Neural crest cell (in vitro differentiated cells): ENCODE measurements at regions not wholly inside any gene's neighbourhood (a gene's known extent, or its start where the extent isn't known, plus 50 kb on each side); places are given as distances from the start of the nearest gene placed in this dataset.

Experiments
- DNase-seq: peaks from one replicate; pipeline ENCODE4 v3.0.0; 2021; ENCODE audit warnings: low read depth, mixed read lengths, low spot score
- H3K27ac Mint-ChIP-seq: one replicate; pipeline ENCODE4 v1.8.0; 2021; ENCODE audit warnings: mild to moderate bottlenecking, mixed read lengths; ENCODE audit not compliant: unreplicated experiment
- H3K27me3 Mint-ChIP-seq: 2 replicates; pipeline ENCODE4 v1.8.0; 2021; ENCODE audit warnings: low read depth, mild to moderate bottlenecking, mixed read lengths
- H3K36me3 Mint-ChIP-seq: 2 replicates; pipeline ENCODE4 v1.8.0; 2021; ENCODE audit warnings: low read depth, mild to moderate bottlenecking, mixed read lengths
- H3K4me1 Mint-ChIP-seq: 2 replicates; pipeline ENCODE4 v1.8.0; 2021; ENCODE audit warnings: mixed read lengths
- H3K4me3 Mint-ChIP-seq: one replicate; pipeline ENCODE4 v1.8.0; 2021; ENCODE audit warnings: mild to moderate bottlenecking, mixed read lengths
- H3K9me3 Mint-ChIP-seq: 2 replicates; pipeline ENCODE4 v1.8.0; 2021; ENCODE audit warnings: mixed read lengths
- TF ChIP-seq, protein P1 (sequence below): fragments of 200-600 bp; sonication (generic); conservative IDR thresholded peaks from 2 replicates; pipeline ENCODE4 v1.5.0; 2021; ENCODE audit warnings: antibody characterized with exemption, mild to moderate bottlenecking

GRCh38 chr10:124212702-124213101, 119.3 kb upstream of the CHST15 start:
- peaks cover 6% of the 10 kb centered on the region for H3K9me3 Mint-ChIP-seq
- H3K4me3 Mint-ChIP-seq = no peak overlapping the region
- no peak for DNase-seq
- TF ChIP-seq, protein P1, sequence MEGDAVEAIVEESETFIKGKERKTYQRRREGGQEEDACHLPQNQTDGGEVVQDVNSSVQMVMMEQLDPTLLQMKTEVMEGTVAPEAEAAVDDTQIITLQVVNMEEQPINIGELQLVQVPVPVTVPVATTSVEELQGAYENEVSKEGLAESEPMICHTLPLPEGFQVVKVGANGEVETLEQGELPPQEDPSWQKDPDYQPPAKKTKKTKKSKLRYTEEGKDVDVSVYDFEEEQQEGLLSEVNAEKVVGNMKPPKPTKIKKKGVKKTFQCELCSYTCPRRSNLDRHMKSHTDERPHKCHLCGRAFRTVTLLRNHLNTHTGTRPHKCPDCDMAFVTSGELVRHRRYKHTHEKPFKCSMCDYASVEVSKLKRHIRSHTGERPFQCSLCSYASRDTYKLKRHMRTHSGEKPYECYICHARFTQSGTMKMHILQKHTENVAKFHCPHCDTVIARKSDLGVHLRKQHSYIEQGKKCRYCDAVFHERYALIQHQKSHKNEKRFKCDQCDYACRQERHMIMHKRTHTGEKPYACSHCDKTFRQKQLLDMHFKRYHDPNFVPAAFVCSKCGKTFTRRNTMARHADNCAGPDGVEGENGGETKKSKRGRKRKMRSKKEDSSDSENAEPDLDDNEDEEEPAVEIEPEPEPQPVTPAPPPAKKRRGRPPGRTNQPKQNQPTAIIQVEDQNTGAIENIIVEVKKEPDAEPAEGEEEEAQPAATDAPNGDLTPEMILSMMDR = no peak
- no peaks in the 10 kb centered on the region for H3K36me3 Mint-ChIP-seq
- no peaks in the 10 kb centered on the region for H3K27me3 Mint-ChIP-seq
- no peaks in the 10 kb centered on the region for H3K4me1 Mint-ChIP-seq
- H3K27ac Mint-ChIP-seq = no peak overlapping the region

DNA sequence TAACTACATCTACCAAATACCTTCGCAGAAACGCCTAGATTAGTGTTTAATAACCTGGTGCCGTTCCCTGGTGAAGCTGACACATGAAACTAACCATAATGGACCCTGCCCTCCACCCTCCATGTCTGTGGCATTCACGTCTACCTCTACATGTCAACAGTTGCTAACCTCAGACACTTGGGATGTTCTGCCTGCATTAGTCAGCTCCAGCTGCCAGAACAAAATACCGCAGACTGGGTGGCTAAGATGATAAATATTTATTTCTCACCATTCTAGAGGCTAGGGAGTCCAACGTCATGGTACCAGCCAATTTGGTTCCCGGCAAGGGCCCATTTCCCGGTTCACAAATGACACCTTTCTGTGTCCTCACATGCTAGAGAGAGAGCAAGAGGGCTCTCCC, 118.5 kb upstream of the CHST15 start:
- H3K27me3 Mint-ChIP-seq = no peaks in the 10 kb centered on the region
- H3K4me3 Mint-ChIP-seq = no peak overlapping the region
- TF ChIP-seq, protein P1 = no peak
- DNase-seq = no peak
- H3K4me1 Mint-ChIP-seq = no peaks in the 10 kb centered on the region
- peaks cover 9% of the 10 kb centered on the region for H3K9me3 Mint-ChIP-seq
- H3K27ac Mint-ChIP-seq = no peak overlapping the region
- no peaks in the 10 kb centered on the region for H3K36me3 Mint-ChIP-seq

GRCh38 chr10:124210263-124210662, 116.9 kb upstream of the CHST15 start:
- no peak overlapping the region for H3K27ac Mint-ChIP-seq
- no peak overlapping the region for H3K4me3 Mint-ChIP-seq
- H3K9me3 Mint-ChIP-seq = peaks cover 9% of the 10 kb centered on the region
- TF ChIP-seq, protein P1 = no peak
- H3K4me1 Mint-ChIP-seq = no peaks in the 10 kb centered on the region
- DNase-seq = no peak
- H3K36me3 Mint-ChIP-seq = no peaks in the 10 kb centered on the region
- H3K27me3 Mint-ChIP-seq = no peaks in the 10 kb centered on the region

GRCh38 chr10:124207391-124207790, 114.0 kb upstream of the CHST15 start:
- H3K4me1 Mint-ChIP-seq = no peaks in the 10 kb centered on the region
- no peaks in the 10 kb centered on the region for H3K27me3 Mint-ChIP-seq
- TF ChIP-seq, protein P1 = no peak
- no peak overlapping the region for H3K27ac Mint-ChIP-seq
- H3K36me3 Mint-ChIP-seq = no peaks in the 10 kb centered on the region
- no peak overlapping the region for H3K4me3 Mint-ChIP-seq
- peaks cover 11% of the 10 kb centered on the region for H3K9me3 Mint-ChIP-seq
- no peak for DNase-seq

GRCh38 chr10:124206616-124207015, 113.2 kb upstream of the CHST15 start:
- DNase-seq = no peak
- Mint-ChIP-seq H3K27me3 (no peaks in the 10 kb centered on the region), H3K4me1 (no peaks in the 10 kb centered on the region), H3K36me3 (no peaks in the 10 kb centered on the region), H3K27ac (no peak overlapping the region), H3K4me3 (no peak overlapping the region), H3K9me3 (peaks cover 11% of the 10 kb centered on the region)
- TF ChIP-seq, protein P1 = no peak

DNA sequence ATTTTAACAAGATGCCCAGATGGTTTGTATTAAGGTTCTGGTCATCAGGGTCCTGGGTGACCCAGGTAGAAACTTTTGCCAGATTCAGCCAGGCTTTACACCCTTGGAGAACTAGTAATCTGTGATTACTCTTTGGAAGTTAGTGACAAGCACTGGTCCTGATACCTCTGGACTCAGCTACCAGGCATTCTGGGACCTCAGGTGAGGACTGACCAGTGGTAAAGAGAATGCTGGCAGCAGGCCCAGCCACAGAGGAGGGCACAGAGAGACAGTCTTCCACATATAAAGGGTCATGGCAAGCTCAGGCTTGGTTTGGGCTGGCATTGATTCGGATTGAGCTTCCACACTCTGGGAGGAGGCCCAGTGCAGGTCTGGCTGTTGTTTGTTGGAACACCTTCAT, 112.0 kb upstream of the CHST15 start:
- TF ChIP-seq, protein P1 = no peak
- Mint-ChIP-seq H3K27me3 (no peaks in the 10 kb centered on the region), H3K4me1 (no peaks in the 10 kb centered on the region), H3K27ac (no peak overlapping the region), H3K4me3 (no peak overlapping the region), H3K36me3 (no peaks in the 10 kb centered on the region), H3K9me3 (peaks cover 5% of the 10 kb centered on the region)
- DNase-seq = no peak
